HepG2 (cell line): ENCODE measurements at regions not wholly inside any gene's neighbourhood (a gene's known extent, or its start where the extent isn't known, plus 50 kb on each side); places are given as distances from the start of the nearest gene placed in this dataset.

Experiments
- ATAC-seq: fragments of 200-7000 bp; cut with Tn5 transposase; 3 replicates; pipeline ENCODE4 v1.9.1; 2020; ENCODE audit warnings: mild to moderate bottlenecking, moderate library complexity
- BruUV-seq: library from RNA; stranded (reverse); fragments of 400-500 nt; replicated peaks from 2 replicates; lab custom pipeline; 2021; lab: Mats Ljungman, UMichigan
- CTCF ChIA-PET: fragments of 300-600 bp; formaldehyde crosslinking; extraction: SDS; loops from one replicate; lab custom pipeline; 2021; ENCODE audit warnings: low total read pairs, inconsistent platforms, low intra/inter-chr PET ratio; lab: Yijun Ruan, JAX
- POLR2A ChIA-PET: fragments of 350-600 bp; sonication (Branson Sonifier 250); formaldehyde crosslinking; loops from one replicate; lab custom pipeline; 2020; ENCODE audit warnings: antibody characterized with exemption, inconsistent platforms; lab: Yijun Ruan, JAX
- DNase-seq: peaks from one replicate; pipeline ENCODE4 v3.0.0-alpha.2; 2015; ENCODE audit warnings: low spot score
- FAIRE-seq: peaks from 3 replicates; lab custom pipeline; 2011; peaks lifted over from hg19 to GRCh38; lab: Jason Lieb, UNC
- H2AFZ ChIP-seq: one replicate; pipeline ENCODE4 v1.6.1; 2011; ENCODE audit warnings: low read length, inconsistent platforms
- H3K27ac ChIP-seq: fragments of 300-600 bp; 3 replicates; pipeline ENCODE4 v1.8.0; 2011; ENCODE audit warnings: mixed run types, mild to moderate bottlenecking, mixed read lengths, low read length, inconsistent platforms; ENCODE audit not compliant: insufficient read depth; ENCODE audit errors: extremely low read length
- H3K27me3 ChIP-seq, 2 experiments: fragments of 200-600 bp in 1 of 2; 2 replicates in 1 of 2; 3 replicates in 1 of 2; pipeline versions ENCODE4 v1.6.0 to v1.8.0; 2011; ENCODE audit warnings: low read length in 2 of 2, mild to moderate bottlenecking in 2 of 2, moderate library complexity in 2 of 2, inconsistent platforms in 1 of 2; ENCODE audit not compliant: insufficient read depth in 2 of 2, control insufficient read depth in 1 of 2
- H3K36me3 ChIP-seq, 2 experiments: fragments of 200-600 bp in 1 of 2; replicated peaks in 1 of 2; 2 replicates in 1 of 2; 3 replicates in 1 of 2; pipeline versions ENCODE4 v1.5.1 to v1.8.0; 2011; ENCODE audit warnings: low read length in 2 of 2, inconsistent platforms in 1 of 2; ENCODE audit not compliant: insufficient read depth in 2 of 2, control insufficient read depth in 1 of 2
- H3K4me1 ChIP-seq: 2 replicates; pipeline ENCODE4 v1.5.1; 2012; ENCODE audit warnings: low read length, inconsistent platforms; ENCODE audit not compliant: insufficient read depth
- H3K4me2 ChIP-seq: 2 replicates; pipeline ENCODE4 v1.6.0; 2011; ENCODE audit warnings: low read depth, low read length, inconsistent platforms
- H3K4me3 ChIP-seq, 3 experiments: fragments of 200-600 bp in 1 of 3; sonication (generic), shearing (Covaris generic) in 1 of 3; replicated peaks in 1 of 3; 2 replicates each; pipeline ENCODE4 v1.5.1; 2011 to 2016; ENCODE audit warnings: low read length in 3 of 3, inconsistent platforms in 2 of 3, low read depth in 2 of 3, mild to moderate bottlenecking in 2 of 3, control low read depth in 1 of 3, mixed read lengths in 1 of 3; ENCODE audit not compliant: insufficient read depth in 1 of 3
- H3K79me2 ChIP-seq: one replicate; pipeline ENCODE4 v1.6.1; 2011; ENCODE audit warnings: low read length, inconsistent platforms; ENCODE audit not compliant: insufficient read depth
- H3K9ac ChIP-seq: 2 replicates; pipeline ENCODE4 v1.6.0; 2011; ENCODE audit warnings: mild to moderate bottlenecking, low read depth, low read length, inconsistent platforms; ENCODE audit not compliant: insufficient read depth
- H3K9me3 ChIP-seq: 2 replicates; pipeline ENCODE4 v1.5.1; 2012; ENCODE audit warnings: mild to moderate bottlenecking, low read length
- H4K20me1 ChIP-seq: 2 replicates; pipeline ENCODE4 v1.6.0; 2011; ENCODE audit warnings: inconsistent platforms, mild to moderate bottlenecking, low read length, moderate library complexity; ENCODE audit not compliant: insufficient read depth
- HINFP ChIP-seq: sonication (generic); formaldehyde crosslinking; IDR thresholded peaks from 2 replicates; pipeline ENCODE4 v1.4.0; 2020; ENCODE audit warnings: low read depth, mild to moderate bottlenecking, missing genetic modification reagents
- LBX2 ChIP-seq: sonication (generic); formaldehyde crosslinking; IDR thresholded peaks from 2 replicates; pipeline ENCODE4 v1.5.0; 2020; ENCODE audit warnings: missing genetic modification reagents, mild to moderate bottlenecking, borderline replicate concordance
- MED8 ChIP-seq: sonication (generic); formaldehyde crosslinking; IDR thresholded peaks from 2 replicates; pipeline ENCODE4 v1.8.1; 2023; ENCODE audit warnings: mild to moderate bottlenecking, missing genetic modification reagents; ENCODE audit not compliant: insufficient replicate concordance
- PAXIP1 ChIP-seq: sonication (generic); formaldehyde crosslinking; conservative IDR thresholded peaks from 2 replicates; pipeline ENCODE4 v1.4.0; 2020; ENCODE audit warnings: mild to moderate bottlenecking, missing genetic modification reagents, moderate library complexity
- RBFOX2 ChIP-seq: fragments of 200-400 bp; formaldehyde crosslinking; IDR thresholded peaks from 2 replicates; pipeline ENCODE4 v1.6.1; 2017; ENCODE audit warnings: low read depth, mild to moderate bottlenecking, low read length
- RBM22 ChIP-seq: fragments of 200-400 bp; formaldehyde crosslinking; optimal IDR thresholded peaks from 2 replicates; pipeline ENCODE3; 2017; ENCODE audit warnings: mild to moderate bottlenecking, low read length, moderate library complexity
- SP2 ChIP-seq: sonication (generic); formaldehyde crosslinking; IDR thresholded peaks from 2 replicates; pipeline ENCODE4 v1.5.1; 2020; ENCODE audit warnings: mild to moderate bottlenecking, missing genetic modification reagents
- SPEN ChIP-seq: sonication (generic); formaldehyde crosslinking; IDR thresholded peaks from 2 replicates; pipeline ENCODE4 v1.5.1; 2020; ENCODE audit warnings: low read depth, mild to moderate bottlenecking, missing genetic modification reagents
- ZBTB33 ChIP-seq: sonication (generic); formaldehyde crosslinking; IDR thresholded peaks from 2 replicates; pipeline ENCODE4 v1.4.0; 2020; ENCODE audit warnings: missing genetic modification reagents
- ZBTB38 ChIP-seq: sonication (generic); formaldehyde crosslinking; IDR thresholded peaks from 2 replicates; pipeline ENCODE4 v1.5.1; 2020; ENCODE audit warnings: mild to moderate bottlenecking, missing genetic modification reagents
- ZBTB8A ChIP-seq: sonication (generic); formaldehyde crosslinking; IDR thresholded peaks from 2 replicates; pipeline ENCODE4 v1.4.0; 2020; ENCODE audit warnings: mild to moderate bottlenecking, low read depth, missing genetic modification reagents, borderline replicate concordance
- ZNF225 ChIP-seq: sonication (generic); formaldehyde crosslinking; IDR thresholded peaks from 2 replicates; pipeline ENCODE4 v1.4.0; 2020; ENCODE audit warnings: mild to moderate bottlenecking, missing genetic modification reagents
- ZNF30 ChIP-seq: sonication (generic); formaldehyde crosslinking; IDR thresholded peaks from 2 replicates; pipeline ENCODE4 v1.5.0; 2020; ENCODE audit warnings: mild to moderate bottlenecking, missing genetic modification reagents
- ZNF530 ChIP-seq: sonication (generic); formaldehyde crosslinking; IDR thresholded peaks from 2 replicates; pipeline ENCODE4 v1.5.0; 2020; ENCODE audit warnings: low read depth, mild to moderate bottlenecking, missing genetic modification reagents
- ZSCAN21 ChIP-seq: sonication (generic); formaldehyde crosslinking; IDR thresholded peaks from 2 replicates; pipeline ENCODE4 v1.8.0; 2022; ENCODE audit warnings: mild to moderate bottlenecking, missing genetic modification reagents, moderate library complexity, borderline replicate concordance
- WGBS: methylation state at CpG from one replicate; pipeline ENCODE4 v1.1.6; 2017; ENCODE audit warnings: low lambda C conversion rate; 5-methylcytosine and 5-hydroxymethylcytosine counted together
- in situ Hi-C: cut with HindIII; loops from 2 replicates; pipeline ENCODE4 v1.10.0; 2017; ENCODE audit warnings: low pct_unique_long_range_greater_than_20kb; ENCODE audit not compliant: extremely low pct_ligation_motif_present
- intact Hi-C: fragments of 100-400 bp; cut with micrococcal nuclease; formaldehyde crosslinking; loops from one replicate; pipeline ENCODE4 v1.10.0; 2022; ENCODE audit not compliant: unreplicated experiment

- TF ChIP-seq PAXIP1 (CRISPR knock-in tag), result no peak
- no peak for TF ChIP-seq RBFOX2
- no peak for TF ChIP-seq ZNF530 (CRISPR knock-in tag)
- TF ChIP-seq, all 625 proteins: peak for 0
Observed at GRCh38 chr7:130927564-130927963, 193.6 kb upstream of the KLF14 start (continued).

GRCh38 chr7:130929896-130930659 lies 196.1 kb upstream of the KLF14 start:
- in situ Hi-C loops (no loop called here), intact Hi-C loops (no loop called here)
- no peak overlapping the region for H2AFZ ChIP-seq
- H3K4me3 ChIP-seq, result no peak overlapping the region
- no TSS peak for BruUV-seq
- peaks cover 87% of the 10 kb centered on the region for H3K79me2 ChIP-seq
- no peaks in the 10 kb centered on the region for H3K9me3 ChIP-seq
- H3K4me1 ChIP-seq, result peaks cover 46% of the 10 kb centered on the region
- DNase-seq (no peak), FAIRE-seq (no peak), ATAC-seq (no peak)
- 96% methylated on average over 4 of the region's 4 CpGs for WGBS
- H4K20me1 ChIP-seq, result no peaks in the 10 kb centered on the region; the same call in 1 of the 2 replicates
- H3K4me2 ChIP-seq, result no peak overlapping the region
- no peaks in the 10 kb centered on the region for H3K27me3 ChIP-seq
- POLR2A ChIA-PET, result interaction anchor here (1.7 kb wide), 1 partner anchor 17 kb away, joined by 7 read pairs; no protein-coding TSS in a partner anchor
- H3K9ac ChIP-seq, result no peak overlapping the region
- CTCF ChIA-PET, result no interaction called here
- H3K36me3 ChIP-seq, result peaks cover 7 to 15% of the 10 kb centered on the region in 2 experiments; a peak in 2 of 5 replicates
- H3K27ac ChIP-seq, result no peak overlapping the region
- TF ChIP-seq LBX2 (CRISPR knock-in tag) (no peak), HINFP (CRISPR knock-in tag) (no peak), ZBTB38 (CRISPR knock-in tag) (no peak), ZNF225 (CRISPR knock-in tag) (no peak), ZNF30 (CRISPR knock-in tag) (no peak), ZSCAN21 (CRISPR knock-in tag) (no peak), RBM22 (peak; percentile 98), ZBTB33 (CRISPR knock-in tag) (peak; percentile 59; the same call in 1 of the 2 replicates), MED8 (no peak), ZBTB8A (no peak), SPEN (CRISPR knock-in tag) (no peak), SP2 (CRISPR knock-in tag) (no peak)
